SIG-M5 treated with dmso at 0.1 percent for 504 hours (cell line): ENCODE measurements at regions not wholly inside any gene's neighbourhood (a gene's known extent, or its start where the extent isn't known, plus 50 kb on each side); places are given as distances from the start of the nearest gene placed in this dataset.

ENCODE experiments used
- DNase-seq: peaks from one replicate; lab custom pipeline; 2025; ENCODE audit not compliant: unreplicated experiment; lab: John Stamatoyannopoulos, UW

DNA sequence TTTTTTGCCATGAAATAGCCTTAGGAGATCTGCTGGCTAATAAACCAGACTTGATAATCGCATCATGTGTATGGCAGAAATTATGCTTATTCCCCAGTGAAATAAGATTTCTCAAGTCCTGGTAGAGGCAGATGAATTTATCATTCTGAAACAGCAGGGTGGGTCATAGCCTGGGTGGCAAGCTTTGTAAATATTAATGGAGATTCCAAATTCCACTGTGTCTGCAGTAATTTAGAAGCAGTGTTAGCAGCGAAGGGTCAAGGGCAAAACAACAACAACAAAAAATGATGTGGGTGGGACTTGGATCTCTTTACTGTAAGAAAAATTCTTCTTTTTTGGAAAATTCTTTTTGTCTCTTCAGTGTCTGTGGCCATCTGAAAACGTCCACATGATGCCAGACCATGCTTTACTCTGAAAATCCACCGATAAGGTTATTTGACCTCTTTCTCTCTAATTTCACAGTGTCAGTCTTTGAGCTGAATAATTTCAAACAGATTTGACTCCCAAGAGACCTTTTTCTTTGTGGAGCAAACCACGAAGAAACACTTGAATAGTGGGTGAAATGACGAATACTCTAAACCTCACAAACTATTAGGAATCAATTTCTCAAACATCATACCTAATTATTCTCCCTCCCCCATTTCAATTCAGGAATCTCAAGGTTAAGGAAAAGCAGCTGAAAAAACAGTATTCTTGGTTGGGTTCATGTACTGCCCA is 106.0 kb upstream of the RPS23 start:
- DNase-seq: no peak

DNA sequence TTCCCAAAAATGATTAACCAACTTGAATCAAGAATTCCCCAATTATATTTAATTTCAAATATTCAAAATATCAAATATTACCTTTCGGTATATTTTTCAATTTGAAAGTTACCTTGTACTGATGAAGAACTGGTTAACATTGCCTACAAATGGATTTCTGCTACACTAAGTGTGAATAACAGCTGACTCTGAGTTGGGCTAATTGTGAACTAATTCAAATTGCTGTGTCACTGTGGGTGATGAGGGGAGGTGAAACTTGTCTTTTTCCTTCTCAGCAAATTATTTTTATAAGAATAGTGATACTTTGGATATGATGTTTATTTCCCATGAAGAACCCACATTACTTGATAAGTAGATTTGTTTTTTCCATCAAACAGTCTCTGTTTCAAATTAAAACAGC is 103.4 kb upstream of the RPS23 start:
- DNase-seq: no peak

GRCh38 chr5:82376307-82376706 is 98.2 kb upstream of the RPS23 start:
- no peak for DNase-seq

- DNase-seq: no peak
Observed at GRCh38 chr5:82375488-82376244, 97.5 kb upstream of the RPS23 start.

DNA sequence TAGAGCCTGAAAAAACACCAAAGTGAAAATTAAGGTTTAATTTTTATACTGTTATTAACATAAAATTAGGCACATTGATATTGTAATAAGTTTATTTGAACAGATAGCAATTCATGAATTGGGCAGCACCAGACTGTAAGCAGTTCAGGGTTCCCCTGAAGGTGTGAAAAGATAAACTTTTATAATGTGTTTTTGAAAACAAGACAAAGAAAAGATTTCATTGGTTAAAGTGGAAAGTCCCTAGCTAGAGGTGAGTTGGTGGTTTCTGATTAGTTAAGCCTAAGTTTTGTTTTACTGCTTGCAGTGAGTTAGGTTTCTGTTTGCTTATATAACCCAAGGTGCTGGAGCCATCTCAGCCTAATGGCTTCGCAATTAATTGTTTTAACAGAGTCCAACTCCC is 96.5 kb upstream of the RPS23 start:
- no peak for DNase-seq

DNA sequence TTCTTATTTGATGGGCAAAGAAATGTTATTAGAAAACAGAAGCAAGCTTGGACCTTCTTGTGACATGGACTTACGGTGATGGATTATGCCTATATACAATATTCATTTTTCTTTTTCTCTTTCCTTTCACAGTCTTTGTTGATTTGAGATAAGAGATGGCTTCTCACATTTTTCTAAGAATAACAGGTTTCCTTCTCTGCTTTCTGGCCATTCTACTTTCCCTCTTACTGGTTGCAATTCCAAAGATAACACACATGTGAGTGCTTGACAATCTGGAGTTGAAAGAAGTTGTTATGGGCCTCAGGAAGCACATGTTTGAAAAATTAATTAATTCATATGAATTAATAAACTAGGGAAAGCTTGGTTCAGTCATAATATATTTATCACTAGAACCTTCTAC is 89.8 kb upstream of the RPS23 start:
- no peak for DNase-seq

- peak; percentile 32 for DNase-seq
Observed at GRCh38 chr5:82365744-82366228, 87.6 kb upstream of the RPS23 start.

DNA sequence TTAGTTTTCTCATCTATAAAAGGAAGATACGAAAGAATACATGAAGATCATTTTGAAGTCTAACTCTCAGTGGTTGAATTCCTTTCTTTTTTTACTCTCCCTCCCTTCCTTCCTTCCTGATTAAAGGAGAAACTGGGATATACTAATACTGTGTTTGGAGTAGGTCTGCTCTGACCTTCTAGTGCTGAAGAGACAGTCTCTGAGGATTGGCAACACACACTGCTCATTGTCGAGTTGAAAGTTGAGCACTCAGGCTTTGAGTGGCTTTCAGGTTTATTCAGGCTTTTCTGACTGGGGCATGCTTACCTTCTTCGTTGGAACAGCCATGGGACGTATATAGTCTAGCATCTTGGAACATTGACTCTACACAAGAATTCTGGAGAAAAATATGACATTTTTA is 86.9 kb upstream of the RPS23 start:
- no peak for DNase-seq

DNA sequence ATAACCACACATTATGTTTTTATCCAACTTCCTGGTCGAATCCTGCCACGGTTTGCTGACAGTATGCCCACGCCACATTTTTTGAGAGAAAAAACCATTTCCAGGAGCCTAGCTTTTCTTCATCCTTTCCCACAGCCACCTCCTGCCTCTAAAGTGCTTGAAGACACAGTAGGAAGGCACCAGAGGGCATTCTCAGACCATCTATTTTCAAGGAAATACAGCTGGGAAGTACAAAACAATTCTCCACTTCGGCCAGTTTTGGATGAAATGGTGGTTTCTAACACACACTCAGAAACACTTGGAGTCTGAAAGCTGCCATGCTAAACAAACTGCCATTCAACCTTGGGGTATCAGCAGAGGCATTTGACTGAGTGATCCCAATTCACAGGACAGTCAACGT is 86.3 kb upstream of the RPS23 start:
- DNase-seq: peak; percentile 32

GRCh38 chr5:82363524-82363923 is 85.4 kb upstream of the RPS23 start:
- DNase-seq: no peak

DNA sequence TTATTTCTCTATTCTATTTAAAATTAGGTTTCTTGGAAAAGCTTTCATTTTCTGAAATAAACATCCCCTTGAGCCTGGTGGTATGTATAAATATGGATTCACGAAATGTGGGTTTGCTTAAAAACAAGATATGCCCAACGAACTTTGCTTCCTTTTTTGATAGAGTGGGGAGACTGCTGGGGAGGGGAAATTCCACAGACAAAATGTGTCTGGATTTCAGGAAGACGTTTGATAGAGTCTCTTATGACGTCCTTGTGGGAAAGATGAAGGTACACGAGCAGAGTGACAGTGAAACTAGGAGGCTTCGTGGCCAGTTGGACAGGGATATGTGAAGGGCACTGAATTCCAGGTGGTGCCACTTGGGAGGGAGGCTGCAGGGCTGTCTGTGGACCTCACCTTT is 84.5 kb upstream of the RPS23 start:
- no peak for DNase-seq

DNA sequence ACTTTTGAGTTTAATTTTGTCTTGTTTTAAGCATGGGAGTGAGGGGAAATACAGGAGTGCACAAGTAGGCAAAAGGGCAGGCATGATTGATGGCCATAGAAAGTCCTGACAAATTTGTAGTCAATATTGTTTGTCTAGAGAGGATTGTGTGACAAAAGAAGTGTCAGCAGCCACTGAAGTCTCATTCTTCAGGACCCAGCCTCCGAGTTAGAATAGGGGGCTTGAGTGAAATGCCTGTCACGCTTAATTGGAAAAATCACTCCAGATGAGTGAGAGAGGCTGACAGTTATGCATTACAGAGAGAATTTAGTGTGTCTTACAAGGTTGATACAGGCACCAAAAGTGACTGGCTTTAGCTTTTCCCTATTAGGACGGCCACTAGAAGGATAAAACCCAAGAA is 81.9 kb upstream of the RPS23 start:
- DNase-seq: no peak

DNA sequence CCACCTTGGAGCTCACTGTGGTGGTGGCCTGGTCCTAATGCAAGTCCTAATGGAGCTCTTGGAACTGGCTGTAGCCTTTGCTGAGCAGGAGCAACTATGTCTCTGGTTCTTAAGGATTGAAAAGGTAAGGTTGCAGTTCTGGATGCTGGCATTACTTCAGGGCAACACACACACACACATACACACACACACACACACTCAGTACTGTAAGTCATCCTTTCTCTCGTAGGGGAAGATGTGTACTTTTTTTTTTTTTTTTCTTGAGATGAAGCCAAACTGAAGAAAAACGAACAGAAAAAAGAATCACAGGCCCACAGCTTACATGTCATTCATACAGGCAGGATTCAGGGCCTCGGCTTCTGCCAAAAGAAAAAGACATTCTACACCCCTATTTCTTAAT is 81.1 kb upstream of the RPS23 start:
- DNase-seq: no peak

GRCh38 chr5:82358457-82358856 is 80.3 kb upstream of the RPS23 start:
- peak; percentile 62 for DNase-seq

- peak; percentile 68 for DNase-seq
Observed at GRCh38 chr5:82356808-82357671, 78.9 kb upstream of the RPS23 start.

DNA sequence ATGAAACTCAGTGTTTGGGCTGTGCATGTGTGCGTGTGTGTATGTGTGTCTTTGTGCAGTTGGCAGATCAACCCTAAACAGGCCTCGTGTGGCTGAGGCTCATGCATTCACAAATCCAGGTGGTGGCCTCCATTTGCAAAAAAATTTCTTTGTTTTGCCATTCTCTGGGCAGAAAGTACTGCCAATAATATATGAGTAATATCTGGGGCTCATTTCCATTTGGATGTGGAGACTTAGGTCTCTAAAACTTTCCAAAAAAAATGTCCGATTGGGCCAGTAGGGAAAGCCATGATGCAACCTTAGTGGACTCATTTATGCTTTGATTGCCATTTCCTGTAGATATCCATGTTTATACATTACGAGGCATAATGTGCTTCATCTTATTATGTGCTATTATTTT is 77.9 kb upstream of the RPS23 start:
- no peak for DNase-seq

DNA sequence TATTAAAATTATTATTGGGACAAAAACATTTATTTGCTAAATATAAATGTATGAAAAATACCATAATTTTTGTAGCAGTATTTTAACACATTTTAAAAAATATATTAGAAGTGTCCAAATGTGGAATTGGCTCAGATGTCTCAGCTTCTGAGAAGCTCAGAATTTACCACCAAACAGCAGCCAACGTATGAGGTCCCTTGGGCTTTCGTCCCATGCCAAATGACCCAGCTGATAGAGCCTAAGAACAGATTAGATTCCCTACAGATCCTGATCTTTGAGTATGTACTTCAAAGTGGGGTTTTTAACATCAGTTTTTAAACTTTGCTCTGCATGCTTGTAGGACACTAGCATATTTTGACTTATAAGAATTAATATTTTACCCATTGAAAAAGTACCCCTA is 77.3 kb upstream of the RPS23 start:
- no peak for DNase-seq

GRCh38 chr5:82355053-82355452 is 76.9 kb upstream of the RPS23 start:
- DNase-seq: no peak

- DNase-seq: peak; percentile 35
Observed at GRCh38 chr5:82354543-82354942, 76.4 kb upstream of the RPS23 start.

DNA sequence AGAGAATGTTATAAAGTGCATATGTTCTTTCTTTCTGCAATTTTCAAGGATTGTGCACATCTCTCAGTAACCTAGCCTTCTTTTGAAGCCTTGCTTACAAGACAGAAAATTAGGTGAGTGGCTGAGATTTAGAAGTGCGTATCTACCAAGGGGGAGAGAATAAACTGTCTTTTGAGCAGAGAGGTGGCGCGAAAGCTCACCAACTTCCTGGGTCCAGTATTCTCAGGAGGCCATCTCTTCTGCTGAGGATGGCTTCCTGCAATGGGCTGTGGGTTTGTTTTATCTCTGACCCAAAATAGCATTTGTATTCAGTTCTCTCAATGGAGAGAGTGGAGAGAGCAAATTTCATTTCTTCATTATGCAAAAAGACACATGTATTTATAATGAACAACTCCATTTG is 75.4 kb upstream of the RPS23 start:
- no peak for DNase-seq

- no peak for DNase-seq
Observed at GRCh38 chr5:82352146-82352791, 74.1 kb upstream of the RPS23 start.
